Kidney (tissue), 13 donors: ENCODE measurements at regions not wholly inside any gene's neighbourhood (a gene's known extent, or its start where the extent isn't known, plus 50 kb on each side); places are given as distances from the start of the nearest gene placed in this dataset.
"Not testable (repeated sequence)": the region's sequence is repeated elsewhere in the genome, so short reads cannot be mapped to it uniquely, and the experiment has no call there.

ENCODE experiments used
- DNase-seq, 5 donors: peaks; one replicate each; pipeline ENCODE4 v3.0.0-alpha.2; 2013 to 2020
- FAIRE-seq: peaks from 2 replicates; lab custom pipeline; 2012; peaks lifted over from hg19 to GRCh38; lab: Jason Lieb, UNC
- H3K27ac ChIP-seq, 2 donors: one replicate each; pipeline ENCODE4 v1.7.0; 2013; ENCODE audit warnings: low read depth in 2 of 2, low read length in 2 of 2, inconsistent platforms in 1 of 2
- H3K27me3 ChIP-seq: one replicate; pipeline ENCODE4 v1.7.1; 2013; ENCODE audit warnings: low read length, inconsistent platforms; ENCODE audit not compliant: control insufficient read depth, insufficient read depth
- H3K36me3 ChIP-seq, 3 donors: one replicate each; pipeline versions ENCODE4 v1.7.0 to v1.7.1; 2013; ENCODE audit warnings: low read length in 3 of 3, control low read depth in 1 of 3, inconsistent platforms in 1 of 3; ENCODE audit not compliant: insufficient read depth in 3 of 3, control insufficient read depth in 2 of 3
- H3K4me1 ChIP-seq, 3 donors: one replicate each; pipeline versions ENCODE4 v1.7.0 to v1.7.1; 2013; ENCODE audit warnings: low read length in 3 of 3, inconsistent platforms in 1 of 3, low read depth in 1 of 3; ENCODE audit not compliant: control insufficient read depth in 2 of 3, insufficient read depth in 2 of 3
- H3K4me3 ChIP-seq, 3 donors: one replicate each; pipeline versions ENCODE4 v1.7.0 to v1.8.1; 2013; ENCODE audit warnings: low read length in 3 of 3, control low read depth in 1 of 3, inconsistent platforms in 1 of 3
- H3K9ac ChIP-seq, 3 donors: one replicate each; pipeline versions ENCODE4 v1.7.0 to v1.7.1; 2013; ENCODE audit warnings: low read length in 3 of 3, control low read depth in 1 of 3, inconsistent platforms in 1 of 3
- H3K9me3 ChIP-seq, 3 donors: one replicate each; pipeline versions ENCODE4 v1.7.0 to v1.7.1; 2013; ENCODE audit warnings: low read length in 3 of 3, control low read depth in 1 of 3, inconsistent platforms in 1 of 3; ENCODE audit not compliant: control insufficient read depth in 2 of 3, insufficient read depth in 1 of 3
- CTCF ChIP-seq: IDR thresholded peaks from 3 replicates; pipeline ENCODE4 v1.5.1; 2012; ENCODE audit warnings: mild to moderate bottlenecking, moderate library complexity, borderline replicate concordance; ENCODE audit not compliant: insufficient read depth; ENCODE audit errors: extremely low read depth
- intact Hi-C: fragments of 100-400 bp; cut with DNase I; formaldehyde crosslinking; loops from one replicate; pipeline ENCODE4 v1.11.1; 2022
- donor health status: control.
- donor health status: control.
- donor health status: control.
- donor health status: control.
- donor health status: control.
- donor health status: DM: yes; HTN: yes; CAD: no.
- donor health status: Normal renal cell carcinoma (clear cell type).

- H3K27ac ChIP-seq, result no peak overlapping the region
- no peaks in the 10 kb centered on the region for H3K36me3 ChIP-seq
- H3K4me1 ChIP-seq, result no peaks in the 10 kb centered on the region
- no peak for DNase-seq
- no peak overlapping the region for H3K4me3 ChIP-seq
- H3K27me3 ChIP-seq, result no peaks in the 10 kb centered on the region
- TF ChIP-seq CTCF, result no peak
- no peak overlapping the region for H3K9ac ChIP-seq
- no peaks in the 10 kb centered on the region for H3K9me3 ChIP-seq
- intact Hi-C loops, result no loop called here
- FAIRE-seq, result no peak
These were observed 451.1 kb downstream of the SOX9 start for GRCh38 chr17:72571813-72572396.

GRCh38 chr17:72572604-72573491, 452.0 kb downstream of the SOX9 start:
- H3K27me3 ChIP-seq, result no peaks in the 10 kb centered on the region
- intact Hi-C loops, result no loop called here
- no peak overlapping the region for H3K27ac ChIP-seq
- H3K4me3 ChIP-seq, result no peak overlapping the region
- FAIRE-seq (no peak), DNase-seq (no peak)
- no peak overlapping the region for H3K9ac ChIP-seq
- H3K36me3 ChIP-seq, result no peaks in the 10 kb centered on the region
- no peaks in the 10 kb centered on the region for H3K4me1 ChIP-seq
- no peaks in the 10 kb centered on the region for H3K9me3 ChIP-seq
- TF ChIP-seq CTCF, result no peak

- H3K9ac ChIP-seq, intact Hi-C loops, H3K9me3 ChIP-seq, H3K36me3 ChIP-seq, DNase-seq, H3K27me3 ChIP-seq, H3K27ac ChIP-seq, H3K4me1 ChIP-seq, H3K4me3 ChIP-seq, FAIRE-seq: not testable (repeated sequence)
These were observed 452.6 kb downstream of the SOX9 start for GRCh38 chr17:72573492-72573801.

GRCh38 chr17:72574675-72575510, 454.1 kb downstream of the SOX9 start:
- no peaks in the 10 kb centered on the region for H3K9me3 ChIP-seq
- DNase-seq (peak in 2 of 5 donors; percentile 33 to 39), FAIRE-seq (no peak)
- H3K36me3 ChIP-seq, result no peaks in the 10 kb centered on the region
- no peaks in the 10 kb centered on the region for H3K27me3 ChIP-seq
- H3K4me3 ChIP-seq, result no peak overlapping the region
- no peak for TF ChIP-seq CTCF
- H3K4me1 ChIP-seq, result no peaks in the 10 kb centered on the region
- no peak overlapping the region for H3K9ac ChIP-seq
- intact Hi-C loops, result no loop called here
- no peak overlapping the region for H3K27ac ChIP-seq
